CD14-positive monocyte (primary cell): ENCODE measurements at regions not wholly inside any gene's neighbourhood (a gene's known extent, or its start where the extent isn't known, plus 50 kb on each side); places are given as distances from the start of the nearest gene placed in this dataset.

Source experiments
- DNase-seq, 3 donors: peaks; one replicate each; pipeline ENCODE4 v3.0.0-alpha.2; 2011 to 2022
- H2AFZ ChIP-seq: 2 replicates; pipeline ENCODE4 v1.6.0; 2012; ENCODE audit warnings: mild to moderate bottlenecking, low read depth, low read length, inconsistent platforms; ENCODE audit not compliant: insufficient read depth, poor library complexity, severe bottlenecking
- H3K27ac ChIP-seq, 2 donors: 1 replicate in 1 of 2; 2 replicates in 1 of 2; pipeline ENCODE4 v1.5.1; 2012 to 2013; ENCODE audit warnings: low read length in 2 of 2, control low read depth in 1 of 2, inconsistent platforms in 1 of 2, low read depth in 1 of 2, mild to moderate bottlenecking in 1 of 2
- H3K27me3 ChIP-seq, 2 donors: one replicate each; pipeline versions ENCODE4 v1.6.0 to v1.6.1; 2011 to 2013; ENCODE audit warnings: low read length in 2 of 2; ENCODE audit not compliant: control insufficient read depth in 2 of 2, insufficient read depth in 2 of 2
- H3K36me3 ChIP-seq, 2 donors: replicated peaks in 1 of 2; 1 replicate in 1 of 2; 2 replicates in 1 of 2; pipeline versions ENCODE4 v1.5.1 to v1.6.1; 2012 to 2013; ENCODE audit warnings: low read length in 2 of 2, control low read depth in 1 of 2, inconsistent platforms in 1 of 2, mild to moderate bottlenecking in 1 of 2; ENCODE audit not compliant: insufficient read depth in 2 of 2, control insufficient read depth in 1 of 2
- H3K4me1 ChIP-seq, 2 donors: 1 replicate in 1 of 2; 2 replicates in 1 of 2; pipeline versions ENCODE4 v1.5.1 to v1.6.1; 2012 to 2013; ENCODE audit warnings: low read length in 2 of 2, control low read depth in 1 of 2, inconsistent platforms in 1 of 2, mild to moderate bottlenecking in 1 of 2, moderate library complexity in 1 of 2; ENCODE audit not compliant: insufficient read depth in 2 of 2, control insufficient read depth in 1 of 2
- H3K4me2 ChIP-seq: replicated peaks from 2 replicates; pipeline ENCODE3; 2012; ENCODE audit warnings: low read length, moderate library complexity, mild to moderate bottlenecking; ENCODE audit not compliant: poor library complexity, severe bottlenecking; ENCODE audit errors: extremely low read depth
- H3K4me3 ChIP-seq, 3 experiments: fragments of 200-600 bp in 1 of 3; sonication (generic) in 1 of 3; replicated peaks in 1 of 3; 1 replicate in 2 of 3; 2 replicates in 1 of 3; pipeline ENCODE4 v1.5.1; 2011 to 2013; ENCODE audit warnings: low read length in 3 of 3, mild to moderate bottlenecking in 3 of 3, control low read depth in 2 of 3, low read depth in 2 of 3, inconsistent platforms in 1 of 3, moderate library complexity in 1 of 3
- H3K79me2 ChIP-seq: 2 replicates; pipeline ENCODE4 v1.6.0; 2012; ENCODE audit warnings: mild to moderate bottlenecking, control low read depth, inconsistent platforms, low read length, moderate library complexity; ENCODE audit not compliant: insufficient read depth
- H3K9ac ChIP-seq: 2 replicates; pipeline ENCODE4 v1.6.0; 2017; ENCODE audit warnings: low read length, mild to moderate bottlenecking; ENCODE audit not compliant: insufficient read depth, poor library complexity, severe bottlenecking
- H3K9me3 ChIP-seq, 2 donors: replicated peaks in 1 of 2; 1 replicate in 1 of 2; 2 replicates in 1 of 2; pipeline versions ENCODE4 v1.5.1 to v1.6.1; 2012 to 2013; ENCODE audit warnings: low read length in 2 of 2, control low read depth in 1 of 2; ENCODE audit not compliant: control insufficient read depth in 1 of 2, insufficient read depth in 1 of 2
- H4K20me1 ChIP-seq: 2 replicates; pipeline ENCODE4 v1.6.0; 2012; ENCODE audit warnings: mild to moderate bottlenecking, low read length, control low read depth, moderate library complexity; ENCODE audit not compliant: insufficient read depth
- H3K27ac Mint-ChIP-seq, 7 donors: one replicate each; pipeline ENCODE4 v1.8.0; 2020; ENCODE audit warnings: mild to moderate bottlenecking in 7 of 7, mixed read lengths in 7 of 7, moderate library complexity in 6 of 7, inconsistent platforms in 2 of 7
- H3K27me3 Mint-ChIP-seq, 3 donors: one replicate each; pipeline ENCODE4 v1.8.0; 2021 to 2022; ENCODE audit warnings: low read depth in 3 of 3, mild to moderate bottlenecking in 3 of 3, mixed read lengths in 3 of 3, moderate library complexity in 3 of 3, inconsistent platforms in 1 of 3
- H3K36me3 Mint-ChIP-seq, 2 donors: one replicate each; pipeline ENCODE4 v1.8.0; 2020; ENCODE audit warnings: mixed read lengths in 2 of 2, inconsistent platforms in 1 of 2, mild to moderate bottlenecking in 1 of 2
- H3K4me1 Mint-ChIP-seq: one replicate; pipeline ENCODE4 v1.8.0; 2020; ENCODE audit warnings: mild to moderate bottlenecking, mixed read lengths
- H3K4me3 Mint-ChIP-seq, 2 donors: one replicate each; pipeline ENCODE4 v1.8.0; 2020; ENCODE audit warnings: mild to moderate bottlenecking in 2 of 2, mixed read lengths in 2 of 2, moderate library complexity in 1 of 2
- H3K9me3 Mint-ChIP-seq, 7 donors: one replicate each; pipeline ENCODE4 v1.8.0; 2020 to 2022; ENCODE audit warnings: mixed read lengths in 7 of 7, mild to moderate bottlenecking in 6 of 7, moderate library complexity in 6 of 7, inconsistent platforms in 2 of 7
- WGBS: methylation state at CpG from one replicate; pipeline ENCODE4 v1.1.5; 2013; ENCODE audit warnings: missing lambda C conversion rate; ENCODE audit not compliant: insufficient coverage; 5-methylcytosine and 5-hydroxymethylcytosine counted together
- intact Hi-C, 2 donors: fragments of 100-400 bp; cut with micrococcal nuclease; formaldehyde crosslinking; loops; one replicate each; pipeline versions ENCODE4 v1.15.0 to v1.15.1; 2023
- TF ChIP-seq, protein P1 (sequence below): fragments of 200-600 bp; IDR thresholded peaks from one replicate; pipeline ENCODE4 v1.8.0; 2022; ENCODE audit warnings: antibody characterized with exemption, mild to moderate bottlenecking

DNA sequence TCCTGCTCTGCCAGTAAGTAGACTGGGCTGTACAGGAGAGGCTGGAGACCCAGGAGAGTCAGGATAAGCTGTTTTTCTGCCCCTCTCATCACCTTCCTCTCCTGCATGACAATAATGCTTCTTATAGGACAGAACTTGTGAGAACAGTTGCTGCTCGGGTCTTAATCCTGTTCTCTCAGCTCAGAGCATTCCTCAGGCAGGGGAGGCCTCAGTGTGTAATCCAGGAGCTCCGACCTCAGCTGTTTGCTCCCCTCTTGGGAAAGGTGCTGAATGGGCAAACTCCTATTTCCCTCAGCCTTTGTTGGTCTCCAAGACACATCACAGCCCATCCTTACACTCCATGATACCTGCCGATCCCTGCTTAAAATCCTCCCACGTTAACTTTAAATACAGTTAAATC is 134.9 kb upstream of the LRFN2 start:
- Histone ChIP-seq H3K9ac (no peak overlapping the region), H2AFZ (no peak overlapping the region), H4K20me1 (no peaks in the 10 kb centered on the region), H3K4me1 (peaks cover 24 to 42% of the 10 kb centered on the region in 2 donors), H3K4me3 (no peak overlapping the region), H3K27me3 (no peaks in the 10 kb centered on the region), H3K9me3 (no peaks in the 10 kb centered on the region), H3K36me3 (no peaks in the 10 kb centered on the region), H3K27ac (no peak overlapping the region), H3K4me2 (no peak overlapping the region), H3K79me2 (no peaks in the 10 kb centered on the region)
- DNase-seq = no peak
- no peaks in the 10 kb centered on the region for H3K9me3 Mint-ChIP-seq
- peaks cover 19% of the 10 kb centered on the region for H3K4me1 Mint-ChIP-seq
- intact Hi-C loops = no loop called here
- no peaks in the 10 kb centered on the region for H3K36me3 Mint-ChIP-seq
- TF ChIP-seq, protein P1, sequence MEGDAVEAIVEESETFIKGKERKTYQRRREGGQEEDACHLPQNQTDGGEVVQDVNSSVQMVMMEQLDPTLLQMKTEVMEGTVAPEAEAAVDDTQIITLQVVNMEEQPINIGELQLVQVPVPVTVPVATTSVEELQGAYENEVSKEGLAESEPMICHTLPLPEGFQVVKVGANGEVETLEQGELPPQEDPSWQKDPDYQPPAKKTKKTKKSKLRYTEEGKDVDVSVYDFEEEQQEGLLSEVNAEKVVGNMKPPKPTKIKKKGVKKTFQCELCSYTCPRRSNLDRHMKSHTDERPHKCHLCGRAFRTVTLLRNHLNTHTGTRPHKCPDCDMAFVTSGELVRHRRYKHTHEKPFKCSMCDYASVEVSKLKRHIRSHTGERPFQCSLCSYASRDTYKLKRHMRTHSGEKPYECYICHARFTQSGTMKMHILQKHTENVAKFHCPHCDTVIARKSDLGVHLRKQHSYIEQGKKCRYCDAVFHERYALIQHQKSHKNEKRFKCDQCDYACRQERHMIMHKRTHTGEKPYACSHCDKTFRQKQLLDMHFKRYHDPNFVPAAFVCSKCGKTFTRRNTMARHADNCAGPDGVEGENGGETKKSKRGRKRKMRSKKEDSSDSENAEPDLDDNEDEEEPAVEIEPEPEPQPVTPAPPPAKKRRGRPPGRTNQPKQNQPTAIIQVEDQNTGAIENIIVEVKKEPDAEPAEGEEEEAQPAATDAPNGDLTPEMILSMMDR = no peak
- WGBS = 100% methylated on average over 1 of the region's 4 CpGs
- no peak overlapping the region for H3K4me3 Mint-ChIP-seq
- H3K27ac Mint-ChIP-seq = peak overlapping the region in 1 of 7 donors; percentile 64
- H3K27me3 Mint-ChIP-seq = peaks cover 2 to 3% (median 2%) of the 10 kb centered on the region in 3 donors

DNA sequence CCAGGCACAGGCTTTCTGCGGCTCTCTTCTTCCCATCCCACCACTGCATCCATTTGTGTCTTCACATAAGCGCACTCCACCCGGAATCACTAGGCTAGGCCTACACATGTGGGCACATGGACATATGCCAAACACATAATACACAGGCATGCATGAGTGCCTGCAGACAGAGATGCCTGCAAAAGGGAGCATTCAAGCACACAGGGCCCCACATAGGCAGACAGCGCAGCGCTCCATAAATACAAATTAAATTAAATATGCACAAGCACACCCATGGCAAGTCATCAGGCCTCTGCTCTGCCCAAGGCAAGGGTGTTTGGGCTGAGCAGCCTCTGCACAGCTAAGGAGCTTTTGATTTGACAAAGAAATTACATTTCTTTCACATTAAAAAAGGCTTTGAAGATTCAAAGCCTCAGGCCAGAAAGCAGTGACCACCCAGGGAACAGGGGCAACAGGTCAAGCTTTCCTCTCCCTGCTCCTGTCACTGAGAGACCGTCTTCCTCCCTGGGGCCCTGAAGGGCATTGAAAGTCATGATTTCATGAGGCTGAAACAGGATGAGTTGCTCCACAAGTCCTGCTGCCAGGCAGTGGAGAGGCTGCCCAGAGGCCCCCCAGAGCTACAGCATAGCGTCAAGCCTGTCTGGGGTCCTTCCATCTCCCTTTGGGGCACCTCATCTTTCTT is 134.2 kb upstream of the LRFN2 start:
- Histone ChIP-seq H3K4me1 (peaks cover 24 to 42% of the 10 kb centered on the region in 2 donors), H3K36me3 (no peaks in the 10 kb centered on the region), H3K9ac (no peak overlapping the region), H3K9me3 (no peaks in the 10 kb centered on the region), H4K20me1 (no peaks in the 10 kb centered on the region), H3K27me3 (no peaks in the 10 kb centered on the region), H3K79me2 (no peaks in the 10 kb centered on the region), H3K4me2 (no peak overlapping the region), H3K27ac (no peak overlapping the region), H2AFZ (no peak overlapping the region), H3K4me3 (no peak overlapping the region)
- intact Hi-C loops = no loop called here
- Mint-ChIP-seq H3K4me3 (no peak overlapping the region), H3K27me3 (peaks cover 2 to 5% (median 3%) of the 10 kb centered on the region in 3 donors), H3K9me3 (no peaks in the 10 kb centered on the region), H3K4me1 (peaks cover 19% of the 10 kb centered on the region), H3K27ac (peak overlapping the region in 1 of 7 donors; percentile 15), H3K36me3 (no peaks in the 10 kb centered on the region)
- WGBS = 95% methylated on average over 6 of the region's 7 CpGs
- TF ChIP-seq, protein P1 = no peak
- DNase-seq = no peak
